HEK293 (cell line): ENCODE measurements at regions not wholly inside any gene's neighbourhood (a gene's known extent, or its start where the extent isn't known, plus 50 kb on each side); places are given as distances from the start of the nearest gene placed in this dataset.

ENCODE experiments used
- ZNF121 ChIP-seq: fragments of 450-650 bp; formaldehyde crosslinking; IDR thresholded peaks from 2 replicates; pipeline ENCODE4 v1.5.1; 2016; ENCODE audit warnings: missing biosample characterization, missing genetic modification characterization
- ZNF302 ChIP-seq: fragments of 450-650 bp; formaldehyde crosslinking; IDR thresholded peaks from 2 replicates; pipeline ENCODE4 v1.5.1; 2016; ENCODE audit warnings: missing biosample characterization, missing genetic modification characterization, low read depth
- TF ChIP-seq, protein P1 (sequence below): fragments of 450-650 bp; formaldehyde crosslinking; IDR thresholded peaks from 2 replicates; pipeline ENCODE4 v1.5.1; 2016; ENCODE audit warnings: missing biosample characterization, missing genetic modification characterization, low read depth
- TF ChIP-seq, protein P2 (sequence below): fragments of 450-650 bp; formaldehyde crosslinking; IDR thresholded peaks from 2 replicates; pipeline ENCODE4 v1.5.1; 2016; ENCODE audit warnings: missing biosample characterization, missing genetic modification characterization

DNA sequence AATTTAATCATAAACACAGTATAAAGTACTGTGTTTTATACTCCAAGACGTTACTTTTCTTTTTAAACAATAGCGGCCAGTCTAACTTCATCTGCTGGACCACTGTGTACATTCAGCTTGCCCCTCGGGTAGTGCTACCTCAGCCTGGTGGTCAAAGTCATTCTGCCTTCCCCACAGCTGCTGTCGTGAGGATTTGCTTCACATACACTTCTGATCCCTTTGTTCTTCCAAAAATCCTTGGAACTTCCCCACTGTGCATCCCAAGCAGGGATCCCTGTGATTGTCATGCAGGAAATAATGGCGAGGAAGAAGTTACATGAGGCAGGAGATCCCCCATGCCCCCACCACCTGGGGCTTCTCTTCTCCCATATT is 234.9 kb upstream of the STARD13 start:
- TF ChIP-seq ZNF121 (tag by site-specific recombination), result no peak
- TF ChIP-seq, protein P1, sequence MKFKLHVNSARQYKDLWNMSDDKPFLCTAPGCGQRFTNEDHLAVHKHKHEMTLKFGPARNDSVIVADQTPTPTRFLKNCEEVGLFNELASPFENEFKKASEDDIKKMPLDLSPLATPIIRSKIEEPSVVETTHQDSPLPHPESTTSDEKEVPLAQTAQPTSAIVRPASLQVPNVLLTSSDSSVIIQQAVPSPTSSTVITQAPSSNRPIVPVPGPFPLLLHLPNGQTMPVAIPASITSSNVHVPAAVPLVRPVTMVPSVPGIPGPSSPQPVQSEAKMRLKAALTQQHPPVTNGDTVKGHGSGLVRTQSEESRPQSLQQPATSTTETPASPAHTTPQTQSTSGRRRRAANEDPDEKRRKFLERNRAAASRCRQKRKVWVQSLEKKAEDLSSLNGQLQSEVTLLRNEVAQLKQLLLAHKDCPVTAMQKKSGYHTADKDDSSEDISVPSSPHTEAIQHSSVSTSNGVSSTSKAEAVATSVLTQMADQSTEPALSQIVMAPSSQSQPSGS (tag by site-specific recombination), result no peak
- TF ChIP-seq, protein P2, sequence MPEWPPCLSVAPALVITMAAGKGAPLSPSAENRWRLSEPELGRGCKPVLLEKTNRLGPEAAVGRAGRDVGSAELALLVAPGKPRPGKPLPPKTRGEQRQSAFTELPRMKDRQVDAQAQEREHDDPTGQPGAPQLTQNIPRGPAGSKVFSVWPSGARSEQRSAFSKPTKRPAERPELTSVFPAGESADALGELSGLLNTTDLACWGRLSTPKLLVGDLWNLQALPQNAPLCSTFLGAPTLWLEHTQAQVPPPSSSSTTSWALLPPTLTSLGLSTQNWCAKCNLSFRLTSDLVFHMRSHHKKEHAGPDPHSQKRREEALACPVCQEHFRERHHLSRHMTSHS, result no peak
- no peak for TF ChIP-seq ZNF302 (tag by site-specific recombination)
